H9 (cell line): ENCODE measurements at regions not wholly inside any gene's neighbourhood (a gene's known extent, or its start where the extent isn't known, plus 50 kb on each side); places are given as distances from the start of the nearest gene placed in this dataset.

Source experiments
- DNase-seq: peaks from one replicate; pipeline ENCODE4 v3.0.0-alpha.2; 2017
- H2AFZ ChIP-seq: one replicate; pipeline ENCODE4 v1.6.1; 2013; ENCODE audit warnings: mild to moderate bottlenecking, low read length, control low read depth, moderate library complexity
- H2AK5ac ChIP-seq: 2 replicates; pipeline ENCODE4 v1.6.1; 2013; ENCODE audit warnings: low read length, control low read depth, mixed read lengths; ENCODE audit not compliant: insufficient read length
- H2BK120ac ChIP-seq: one replicate; pipeline ENCODE4 v1.6.1; 2013; ENCODE audit warnings: low read depth, mild to moderate bottlenecking, low read length, control low read depth, inconsistent platforms; ENCODE audit not compliant: poor library complexity, severe bottlenecking
- H2BK12ac ChIP-seq: 2 replicates; pipeline ENCODE4 v1.6.1; 2013; ENCODE audit warnings: low read length, control low read depth, mixed read lengths, low read depth; ENCODE audit not compliant: insufficient read length
- H2BK15ac ChIP-seq: 2 replicates; pipeline ENCODE4 v1.6.1; 2013; ENCODE audit warnings: low read depth, low read length, control low read depth
- H2BK20ac ChIP-seq: one replicate; pipeline ENCODE4 v1.6.1; 2013; ENCODE audit warnings: low read depth, mild to moderate bottlenecking, low read length, control low read depth, inconsistent platforms; ENCODE audit not compliant: poor library complexity, severe bottlenecking
- H2BK5ac ChIP-seq: 2 replicates; pipeline ENCODE4 v1.6.1; 2013; ENCODE audit warnings: low read length, control low read depth, mixed read lengths; ENCODE audit not compliant: insufficient read length
- H3K14ac ChIP-seq: 2 replicates; pipeline ENCODE4 v1.6.1; 2013; ENCODE audit warnings: low read length, control low read depth; ENCODE audit not compliant: insufficient read depth
- H3K18ac ChIP-seq: 2 replicates; pipeline ENCODE4 v1.6.1; 2013; ENCODE audit warnings: low read depth, mild to moderate bottlenecking, mixed read lengths, low read length, control low read depth; ENCODE audit not compliant: insufficient read length
- H3K23ac ChIP-seq: 2 replicates; pipeline ENCODE4 v1.6.1; 2013; ENCODE audit warnings: low read length, control low read depth, mixed read lengths, low read depth; ENCODE audit not compliant: insufficient read length
- H3K23me2 ChIP-seq: 2 replicates; pipeline ENCODE4 v1.6.1; 2013; ENCODE audit warnings: low read depth, mild to moderate bottlenecking, mixed read lengths, low read length, control low read depth; ENCODE audit not compliant: insufficient read length, poor library complexity, severe bottlenecking
- H3K27ac ChIP-seq: 2 replicates; pipeline ENCODE4 v1.5.1; 2013; ENCODE audit warnings: low read length, control low read depth, mixed read lengths, low read depth; ENCODE audit not compliant: insufficient read length
- H3K27me3 ChIP-seq: 2 replicates; pipeline ENCODE4 v1.6.1; 2013; ENCODE audit warnings: low read length, control low read depth, inconsistent platforms; ENCODE audit not compliant: insufficient read depth
- H3K4ac ChIP-seq: 2 replicates; pipeline ENCODE4 v1.6.1; 2013; ENCODE audit warnings: low read depth, mild to moderate bottlenecking, control low read depth, inconsistent platforms, low read length, moderate library complexity
- H3K4me1 ChIP-seq: 2 replicates; pipeline ENCODE4 v1.6.1; 2013; ENCODE audit warnings: low read length, control low read depth, inconsistent platforms; ENCODE audit not compliant: insufficient read depth
- H3K4me2 ChIP-seq: 2 replicates; pipeline ENCODE4 v1.6.1; 2013; ENCODE audit warnings: low read length, control low read depth, mixed read lengths; ENCODE audit not compliant: insufficient read length, insufficient read depth
- H3K56ac ChIP-seq: 2 replicates; pipeline ENCODE4 v1.6.1; 2013; ENCODE audit warnings: low read depth, mild to moderate bottlenecking, mixed read lengths, low read length, control low read depth; ENCODE audit not compliant: insufficient read length
- H3K79me1 ChIP-seq: 2 replicates; pipeline ENCODE4 v1.6.1; 2013; ENCODE audit warnings: low read depth, mild to moderate bottlenecking, moderate library complexity, low read length, control low read depth, inconsistent platforms; ENCODE audit not compliant: insufficient read depth, poor library complexity, severe bottlenecking
- H3K79me2 ChIP-seq: 2 replicates; pipeline ENCODE4 v1.6.1; 2013; ENCODE audit warnings: low read length, control low read depth, inconsistent platforms; ENCODE audit not compliant: insufficient read depth
- H3K9ac ChIP-seq: 2 replicates; pipeline ENCODE4 v1.6.1; 2013; ENCODE audit warnings: low read length, control low read depth, mixed read lengths; ENCODE audit not compliant: insufficient read length; ENCODE audit errors: extremely low read depth
- H3K9me3 ChIP-seq: one replicate; pipeline ENCODE4 v1.6.1; 2013; ENCODE audit warnings: low read depth, low read length, inconsistent platforms; ENCODE audit not compliant: control insufficient read depth
- H3T11ph ChIP-seq: one replicate; pipeline ENCODE4 v1.6.1; 2013; ENCODE audit warnings: mild to moderate bottlenecking, low read length, control low read depth, inconsistent platforms
- H4K20me1 ChIP-seq: one replicate; pipeline ENCODE4 v1.6.1; 2013; ENCODE audit not compliant: control insufficient read depth, insufficient read length, insufficient read depth
- H4K5ac ChIP-seq: 2 replicates; pipeline ENCODE4 v1.6.1; 2013; ENCODE audit warnings: low read depth, mild to moderate bottlenecking, mixed read lengths, low read length, control low read depth; ENCODE audit not compliant: insufficient read length
- H4K8ac ChIP-seq: replicated peaks from 2 replicates; pipeline ENCODE4 v1.6.1; 2013; ENCODE audit warnings: low read length, control low read depth, mixed read lengths, low read depth; ENCODE audit not compliant: insufficient read length
- H4K91ac ChIP-seq: 2 replicates; pipeline ENCODE4 v1.6.1; 2013; ENCODE audit warnings: low read depth, mild to moderate bottlenecking, moderate library complexity, mixed read lengths, low read length, control low read depth; ENCODE audit not compliant: insufficient read length
- H3K27ac Mint-ChIP-seq, 3 experiments: 2 replicates in 2 of 3; 3 replicates in 1 of 3; pipeline ENCODE4 v1.8.0; 2020 to 2021; ENCODE audit warnings: mixed read lengths in 3 of 3, mild to moderate bottlenecking in 1 of 3, moderate library complexity in 1 of 3
- H3K27me3 Mint-ChIP-seq: 2 replicates; pipeline ENCODE4 v1.8.0; 2021; ENCODE audit warnings: low read depth, mild to moderate bottlenecking, moderate library complexity, mixed read lengths
- H3K36me3 Mint-ChIP-seq, 3 experiments: 2 replicates in 2 of 3; 3 replicates in 1 of 3; pipeline ENCODE4 v1.8.0; 2020 to 2021; ENCODE audit warnings: low read depth in 3 of 3, mixed read lengths in 3 of 3; ENCODE audit not compliant: insufficient read depth in 1 of 3
- H3K4me1 Mint-ChIP-seq, 2 experiments: 2 replicates each; pipeline ENCODE4 v1.8.0; 2020; ENCODE audit warnings: mixed read lengths in 2 of 2
- H3K4me3 Mint-ChIP-seq, 2 experiments: 2 replicates in 1 of 2; 3 replicates in 1 of 2; pipeline ENCODE4 v1.8.0; 2020 to 2021; ENCODE audit warnings: mild to moderate bottlenecking in 2 of 2, mixed read lengths in 2 of 2, moderate library complexity in 1 of 2
- H3K9me3 Mint-ChIP-seq, 2 experiments: 2 replicates in 1 of 2; 3 replicates in 1 of 2; pipeline ENCODE4 v1.8.0; 2020; ENCODE audit warnings: mild to moderate bottlenecking in 2 of 2, mixed read lengths in 2 of 2, moderate library complexity in 1 of 2
- CTCF ChIP-seq: fragments of 200-600 bp; sonication (generic); conservative IDR thresholded peaks from 3 replicates; pipeline ENCODE4 v1.8.0; 2021; ENCODE audit warnings: antibody characterized with exemption, mild to moderate bottlenecking
- WGBS: extraction: QIAGEN DNeasy Blood & Tissue Kit; methylation state at CpG from one replicate; pipeline ENCODE4 v1.1.7; 2013; ENCODE audit warnings: missing lambda C conversion rate, low lambda C conversion rate, mixed read lengths; ENCODE audit not compliant: insufficient read length; ENCODE audit errors: extremely low coverage; 5-methylcytosine and 5-hydroxymethylcytosine counted together

- H3K79me1 ChIP-seq = no peaks in the 10 kb centered on the region
- no peak overlapping the region for H2BK15ac ChIP-seq
- no peaks in the 10 kb centered on the region for H3K27me3 ChIP-seq
- H3K4ac ChIP-seq = no peak overlapping the region
- no peak for TF ChIP-seq CTCF
- H3K36me3 Mint-ChIP-seq = peaks cover 0 to 7% (median 2%) of the 10 kb centered on the region in 3 experiments; a peak in 3 of 7 replicates
- no peaks in the 10 kb centered on the region for H3K4me1 Mint-ChIP-seq
- no peaks in the 10 kb centered on the region for H3K79me2 ChIP-seq
- H3K27ac Mint-ChIP-seq = no peak overlapping the region
- WGBS = no CpG with 5 or more reads among the region's 2 CpGs
- H3K9ac ChIP-seq = no peak overlapping the region
- no peak overlapping the region for H4K5ac ChIP-seq
- no peaks in the 10 kb centered on the region for H3K23me2 ChIP-seq
- no peak overlapping the region for H3T11ph ChIP-seq
- no peak overlapping the region for H2BK12ac ChIP-seq
- H4K91ac ChIP-seq = no peak overlapping the region
- H3K56ac ChIP-seq = no peak overlapping the region
- no peak overlapping the region for H3K14ac ChIP-seq
- no peak for DNase-seq
- no peak overlapping the region for H3K18ac ChIP-seq
- no peak overlapping the region for H2BK20ac ChIP-seq
- no peak overlapping the region for H3K4me2 ChIP-seq
- no peaks in the 10 kb centered on the region for H4K20me1 ChIP-seq
- H2AFZ ChIP-seq = no peak overlapping the region
- no peak overlapping the region for H3K27ac ChIP-seq
- no peaks in the 10 kb centered on the region; the same call in 1 of the 2 replicates for H3K27me3 Mint-ChIP-seq
- no peak overlapping the region for H3K23ac ChIP-seq
- H2BK5ac ChIP-seq = no peak overlapping the region
- H3K9me3 Mint-ChIP-seq = peaks cover 0 to 14% of the 10 kb centered on the region in 2 experiments; a peak in 4 of 5 replicates
- no peak overlapping the region for H4K8ac ChIP-seq
- no peak overlapping the region for H3K4me3 Mint-ChIP-seq
- no peak overlapping the region for H2AK5ac ChIP-seq
- no peaks in the 10 kb centered on the region for H3K9me3 ChIP-seq
- H2BK120ac ChIP-seq = no peak overlapping the region
- H3K4me1 ChIP-seq = no peaks in the 10 kb centered on the region
Measured at GRCh38 chr1:67960766-67961165, 89.7 kb downstream of the DIRAS3 start.
